HG03565 (cell line): ENCODE measurements at regions not wholly inside any gene's neighbourhood (a gene's known extent, or its start where the extent isn't known, plus 50 kb on each side); places are given as distances from the start of the nearest gene placed in this dataset.
"Not testable (repeated sequence)": the region's sequence is repeated elsewhere in the genome, so short reads cannot be mapped to it uniquely, and the experiment has no call there.

ENCODE experiments used
- ATAC-seq: cut with Tn5 transposase; IDR thresholded peaks from one replicate; pipeline ENCODE4 v1.9.1; 2021; ENCODE audit warnings: mild to moderate bottlenecking, moderate library complexity; ENCODE audit not compliant: unreplicated experiment

GRCh38 chr2:198546122-198546521 lies 741.7 kb downstream of the PLCL1 start:
- ATAC-seq: no peak

GRCh38 chr2:198545411-198545810 lies 741.0 kb downstream of the PLCL1 start:
- no peak for ATAC-seq

GRCh38 chr2:198544461-198544860 lies 740.1 kb downstream of the PLCL1 start:
- no peak for ATAC-seq

- no peak for ATAC-seq
These were observed 730.4 kb downstream of the PLCL1 start for GRCh38 chr2:198534756-198535155.

- ATAC-seq: no peak
These were observed 721.0 kb downstream of the PLCL1 start for GRCh38 chr2:198525211-198525969.

GRCh38 chr2:198523710-198524109 lies 719.3 kb downstream of the PLCL1 start:
- ATAC-seq: no peak

- peak; percentile 77 for ATAC-seq
These were observed 714.5 kb downstream of the PLCL1 start for GRCh38 chr2:198518935-198519334.

GRCh38 chr2:198517976-198518375 lies 713.6 kb downstream of the PLCL1 start:
- ATAC-seq: no peak

- not testable (repeated sequence) for ATAC-seq
These were observed 704.2 kb downstream of the PLCL1 start for GRCh38 chr2:198508610-198509009.

GRCh38 chr2:198499539-198499938 lies 695.1 kb downstream of the PLCL1 start:
- ATAC-seq: no peak

- ATAC-seq: no peak
These were observed 694.1 kb downstream of the PLCL1 start for GRCh38 chr2:198498516-198498915.

- no peak for ATAC-seq
These were observed 693.7 kb downstream of the PLCL1 start for GRCh38 chr2:198498048-198498447.

GRCh38 chr2:198494931-198495330 lies 690.5 kb downstream of the PLCL1 start:
- no peak for ATAC-seq

- no peak for ATAC-seq
These were observed 686.4 kb downstream of the PLCL1 start for GRCh38 chr2:198490748-198491147.

GRCh38 chr2:198488964-198489363 lies 684.6 kb downstream of the PLCL1 start:
- ATAC-seq: no peak

GRCh38 chr2:198483051-198483450 lies 678.7 kb downstream of the PLCL1 start:
- ATAC-seq: no peak

- no peak for ATAC-seq
These were observed 674.7 kb downstream of the PLCL1 start for GRCh38 chr2:198479065-198479464.

GRCh38 chr2:198478361-198478760 lies 674.0 kb downstream of the PLCL1 start:
- ATAC-seq: no peak

GRCh38 chr2:198476007-198476406 lies 671.6 kb downstream of the PLCL1 start:
- no peak for ATAC-seq

- ATAC-seq: no peak
These were observed 666.9 kb downstream of the PLCL1 start for GRCh38 chr2:198471291-198471690.

- ATAC-seq: no peak
These were observed 663.7 kb downstream of the PLCL1 start for GRCh38 chr2:198468136-198468535.

GRCh38 chr2:198465970-198466369 lies 661.6 kb downstream of the PLCL1 start:
- ATAC-seq: no peak

- no peak for ATAC-seq
These were observed 652.0 kb downstream of the PLCL1 start for GRCh38 chr2:198456418-198456817.
